IPS DF 4.7 (cell line): ENCODE measurements at regions not wholly inside any gene's neighbourhood (a gene's known extent, or its start where the extent isn't known, plus 50 kb on each side); places are given as distances from the start of the nearest gene placed in this dataset.

Source experiments
- DNase-seq: peaks from one replicate; pipeline ENCODE4 v3.0.0-alpha.2; 2013; ENCODE audit warnings: low spot score; ENCODE audit errors: extremely low read depth

DNA sequence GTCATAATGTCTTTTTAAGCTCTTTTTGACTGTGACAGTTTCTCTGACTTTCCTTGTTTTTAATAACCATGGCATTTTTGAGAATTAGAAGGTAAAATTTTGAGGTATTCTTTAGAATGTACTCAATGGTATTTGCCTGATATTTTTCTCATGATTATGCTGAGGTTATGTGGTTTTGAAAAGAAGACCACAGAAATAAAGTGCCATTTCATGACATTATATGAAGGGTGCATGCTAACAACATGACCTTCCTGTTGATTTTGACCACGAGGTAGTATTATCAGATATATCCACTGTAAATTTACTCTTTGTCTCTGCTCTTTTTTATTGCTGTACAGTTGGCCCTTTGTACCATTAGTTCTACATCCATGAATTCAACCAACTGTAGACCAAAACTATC is 1418.5 kb downstream of the PLA2G4A start:
- no peak for DNase-seq

DNA sequence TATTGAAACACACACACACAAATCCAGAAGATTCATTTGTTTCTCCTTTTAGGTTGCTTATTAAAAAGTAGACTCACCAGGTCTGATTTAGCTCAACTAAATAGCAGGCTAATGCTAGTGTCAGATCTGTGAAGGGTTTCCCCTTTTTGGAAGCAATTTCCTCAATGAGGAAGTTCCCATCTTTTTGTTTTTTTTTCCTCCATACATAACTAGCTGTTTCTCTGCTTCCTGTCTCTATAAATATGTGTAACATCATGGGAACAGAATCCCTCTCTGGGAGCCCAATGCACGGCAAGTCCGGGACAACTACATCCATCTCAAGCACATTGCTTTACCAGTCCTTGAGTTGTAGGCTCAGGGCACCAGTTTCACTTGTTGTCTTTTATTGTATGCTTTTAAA is 1421.1 kb downstream of the PLA2G4A start:
- DNase-seq, result no peak

DNA sequence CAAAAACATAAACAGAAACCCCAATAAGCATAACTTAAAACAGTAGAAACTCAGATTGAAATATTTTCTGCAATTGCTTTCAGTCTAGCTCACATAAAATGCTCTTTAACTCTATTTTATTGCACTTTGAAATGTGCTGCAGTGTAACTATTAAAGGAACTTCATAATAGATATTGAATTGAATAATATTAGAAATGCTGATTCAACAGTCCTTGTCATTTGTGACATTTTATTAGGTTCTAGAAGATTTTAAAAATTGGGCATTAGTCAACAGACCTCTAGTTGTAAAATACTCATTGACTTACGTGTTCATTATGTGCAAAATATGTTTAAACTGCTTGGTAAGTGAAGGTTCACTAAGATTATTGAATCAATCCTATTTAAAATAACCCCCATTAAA is 1422.3 kb downstream of the PLA2G4A start:
- DNase-seq, result no peak

GRCh38 chr1:188261849-188262248 is 1433.1 kb downstream of the PLA2G4A start:
- no peak for DNase-seq

DNA sequence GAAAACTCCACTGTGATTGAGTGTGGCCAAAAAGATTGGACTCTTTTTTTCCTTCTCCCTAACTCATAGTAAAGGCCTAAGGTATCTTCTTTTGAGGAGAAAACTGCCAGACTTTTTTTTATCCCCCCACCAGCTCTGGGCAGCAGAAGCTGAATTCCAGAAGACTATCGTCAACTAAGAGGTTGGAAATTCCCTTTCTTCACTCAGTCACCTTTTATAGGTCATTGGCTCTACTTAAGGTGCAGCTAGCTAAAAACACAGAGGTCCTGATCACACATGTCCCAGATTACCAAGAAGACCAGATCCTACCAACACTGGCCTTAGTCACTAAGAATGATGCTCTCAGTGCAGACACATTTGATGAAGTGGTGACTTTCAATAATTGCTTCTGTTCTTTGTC is 1441.2 kb downstream of the PLA2G4A start:
- DNase-seq, result no peak

DNA sequence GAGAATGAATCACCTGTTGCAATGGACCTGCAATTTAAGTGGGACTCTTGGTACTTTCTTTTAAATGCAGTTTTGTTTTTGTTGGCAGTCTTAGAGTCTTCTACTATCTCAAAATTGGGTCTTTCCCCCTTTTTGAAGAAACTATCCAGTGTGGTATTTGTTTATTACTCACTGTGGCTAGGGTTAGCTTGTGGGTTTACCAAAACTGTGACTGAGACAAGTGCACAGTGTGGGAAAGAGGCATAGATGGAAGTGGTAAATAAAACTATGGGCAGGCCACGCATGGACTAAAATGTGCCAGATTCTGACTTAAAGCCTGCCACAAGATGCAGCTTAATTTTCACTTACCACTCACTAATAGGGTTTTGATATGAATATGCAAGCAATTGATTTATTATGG is 1441.7 kb downstream of the PLA2G4A start:
- no peak for DNase-seq

- DNase-seq, result no peak
These were observed 1449.0 kb downstream of the PLA2G4A start for GRCh38 chr1:188277771-188278170.

DNA sequence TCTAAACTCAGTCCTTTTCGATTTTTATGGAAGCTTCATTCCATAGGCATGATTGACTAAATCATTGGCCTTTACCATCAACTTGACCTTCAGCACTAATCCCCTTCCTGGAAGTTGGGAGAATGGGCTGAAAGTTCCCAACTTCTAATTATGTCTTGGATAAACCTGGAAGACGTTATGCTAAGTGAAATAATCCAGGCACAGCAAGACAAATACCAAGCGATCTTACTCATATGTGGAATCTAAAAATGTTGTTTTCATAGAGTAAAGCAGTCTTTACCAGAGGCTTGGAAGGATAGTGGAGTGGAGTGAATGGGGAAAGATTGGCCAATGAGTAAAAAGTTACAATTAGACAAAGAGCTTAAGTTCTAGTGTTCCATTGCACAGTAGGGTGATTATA is 1453.2 kb downstream of the PLA2G4A start:
- no peak for DNase-seq

DNA sequence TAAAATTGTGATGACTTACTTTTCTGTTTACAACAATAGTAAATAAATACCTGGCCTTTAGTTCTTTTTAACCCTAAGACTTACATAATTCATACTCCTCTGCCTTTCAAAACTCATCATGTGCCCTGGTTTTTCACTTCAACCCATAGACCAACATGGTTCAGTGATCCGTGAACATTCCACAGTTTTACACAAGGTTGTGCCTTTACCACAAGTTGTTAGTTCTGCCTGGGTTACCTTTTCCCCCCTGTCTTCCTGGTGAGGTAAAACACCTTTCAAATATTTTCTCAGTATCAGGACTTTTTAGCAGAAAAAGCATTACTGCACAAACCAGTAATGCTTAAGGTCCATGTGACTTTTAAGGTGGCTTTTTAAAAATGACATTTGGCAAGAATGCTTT is 1466.4 kb downstream of the PLA2G4A start:
- no peak for DNase-seq

- DNase-seq, result no peak
These were observed 1474.0 kb downstream of the PLA2G4A start for GRCh38 chr1:188302746-188303145.

- no peak for DNase-seq
These were observed 1485.9 kb downstream of the PLA2G4A start for GRCh38 chr1:188314557-188315137.

DNA sequence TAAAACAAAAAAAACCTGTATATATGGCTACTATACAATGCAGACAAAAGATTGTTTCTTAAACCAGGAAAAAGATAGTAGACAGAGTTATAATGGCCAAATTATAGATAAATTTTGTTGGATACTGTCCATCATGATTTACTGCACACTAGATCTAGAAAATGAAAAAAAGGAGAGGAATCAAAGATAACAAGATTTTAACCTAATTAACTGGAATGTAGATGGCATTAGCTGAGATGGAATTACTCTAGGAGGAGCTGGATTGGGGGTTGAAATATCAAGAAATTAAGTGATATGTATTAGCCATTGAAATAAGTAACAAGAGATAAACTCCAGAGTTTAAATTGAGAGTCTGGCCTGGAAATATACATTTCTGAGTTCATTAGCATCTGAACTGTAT is 1489.1 kb downstream of the PLA2G4A start:
- DNase-seq, result no peak

DNA sequence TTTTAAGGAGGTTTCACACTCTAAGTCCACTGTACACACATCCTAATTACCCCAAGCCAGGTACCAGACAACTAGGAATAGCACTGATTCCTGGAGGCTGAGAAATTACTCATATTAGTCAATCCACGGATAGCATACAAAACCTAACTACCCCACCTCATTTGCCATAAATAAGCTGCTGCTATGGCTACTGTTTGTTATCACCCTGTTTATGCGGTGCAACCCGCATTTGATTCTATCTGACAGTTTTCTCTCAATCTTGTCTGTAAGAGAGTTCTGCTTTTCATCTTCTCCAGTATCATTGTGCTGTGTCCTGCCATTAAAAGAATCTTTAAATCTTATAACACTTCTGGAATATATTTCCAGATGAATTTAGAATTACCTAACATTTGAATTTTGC is 1496.5 kb downstream of the PLA2G4A start:
- DNase-seq, result no peak

GRCh38 chr1:188343914-188344313 is 1515.2 kb downstream of the PLA2G4A start:
- DNase-seq, result no peak

GRCh38 chr1:188350104-188350503 is 1521.4 kb downstream of the PLA2G4A start:
- no peak for DNase-seq

DNA sequence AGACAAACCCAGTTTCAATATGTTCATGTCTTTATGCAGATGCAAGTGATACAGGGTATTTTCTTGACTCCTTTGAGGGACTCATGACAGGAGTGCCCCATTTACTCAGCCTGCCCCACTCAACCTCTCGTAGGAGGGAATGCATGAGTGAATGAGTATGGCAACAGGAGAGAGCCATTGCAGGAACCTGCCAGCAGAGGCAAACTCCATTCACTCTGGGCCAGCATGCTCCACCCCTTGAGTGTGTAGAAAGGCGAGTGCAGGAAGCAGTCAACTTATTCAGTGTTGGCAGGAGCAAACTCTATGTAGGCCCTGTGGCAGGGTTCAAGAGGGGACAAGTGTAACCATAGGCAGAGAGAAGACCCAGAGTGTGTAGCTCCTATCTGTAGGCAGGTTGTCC is 1526.3 kb downstream of the PLA2G4A start:
- no peak for DNase-seq

- DNase-seq, result no peak
These were observed 1527.1 kb downstream of the PLA2G4A start for GRCh38 chr1:188355847-188356246.

DNA sequence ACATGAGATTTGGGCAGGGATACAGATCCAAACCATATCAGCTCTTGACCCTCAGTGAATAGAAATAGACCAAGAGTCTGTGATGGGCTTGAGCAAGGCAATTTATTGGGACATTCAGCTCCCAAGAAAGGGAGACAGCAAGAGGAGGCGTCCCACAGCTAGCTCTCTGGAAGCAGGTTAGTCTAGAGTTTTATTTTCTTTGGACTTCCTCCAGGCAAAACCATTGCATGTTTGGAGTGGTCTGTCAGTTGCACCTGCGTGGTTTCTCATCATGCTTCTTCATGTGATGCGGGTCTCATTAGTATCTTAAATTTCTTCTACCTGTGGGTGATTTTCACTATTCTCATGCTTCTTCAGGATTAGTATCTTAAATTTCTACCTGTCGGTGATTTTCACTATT is 1530.6 kb downstream of the PLA2G4A start:
- no peak for DNase-seq

- no peak for DNase-seq
These were observed 1535.2 kb downstream of the PLA2G4A start for GRCh38 chr1:188363943-188364342.

- no peak for DNase-seq
These were observed 1536.2 kb downstream of the PLA2G4A start for GRCh38 chr1:188364927-188365449.

GRCh38 chr1:188365874-188366273 is 1537.1 kb downstream of the PLA2G4A start:
- DNase-seq, result no peak

- no peak for DNase-seq
These were observed 1538.9 kb downstream of the PLA2G4A start for GRCh38 chr1:188367661-188368060.

DNA sequence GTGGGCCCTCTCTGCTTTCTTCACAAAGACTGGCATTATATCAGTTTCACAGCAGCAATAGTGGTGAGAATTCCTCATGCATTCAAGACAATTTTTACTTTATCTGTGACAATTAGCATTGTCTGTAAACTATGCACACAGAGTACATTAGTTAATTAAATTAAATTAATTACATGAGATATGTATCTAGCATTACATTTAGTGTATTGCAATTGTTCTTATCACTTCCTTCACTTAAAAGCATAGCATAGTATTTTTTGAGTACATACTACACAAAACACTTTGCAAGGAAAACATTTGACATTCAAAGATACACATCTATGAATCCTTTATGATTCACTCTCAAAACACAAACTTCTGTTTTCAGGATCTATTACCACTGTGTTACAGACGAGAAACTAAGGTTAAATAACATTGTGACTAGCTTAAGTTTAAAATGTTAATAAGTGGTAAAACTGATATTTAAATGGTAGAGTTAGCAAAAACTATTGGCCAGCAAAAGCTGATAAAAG is 1542.6 kb downstream of the PLA2G4A start:
- no peak for DNase-seq

DNA sequence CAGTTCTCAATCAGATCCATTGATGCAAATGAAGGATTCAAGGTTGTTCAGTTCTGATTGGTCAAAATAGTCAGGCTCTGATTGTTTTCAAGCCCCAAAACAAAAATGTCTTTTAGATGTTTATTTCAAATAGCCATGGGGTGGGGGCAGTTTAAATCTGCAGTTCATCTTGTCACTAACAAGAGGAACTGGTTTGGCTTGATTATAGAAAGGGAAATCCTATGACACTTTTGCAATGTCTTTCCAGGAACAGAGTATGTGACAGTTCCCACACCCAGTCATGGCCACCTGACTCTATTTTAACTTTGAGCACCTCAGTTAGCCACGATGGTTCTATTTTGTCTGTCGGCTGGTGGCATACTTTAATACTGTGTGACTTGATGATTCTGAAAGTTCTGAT is 1544.1 kb downstream of the PLA2G4A start:
- no peak for DNase-seq
